ENCODE measurements at regions not wholly inside any gene's neighbourhood (a gene's known extent, or its start where the extent isn't known, plus 50 kb on each side); places are given as distances from the start of the nearest gene placed in this dataset.
"Not testable (repeated sequence)": the region's sequence is repeated elsewhere in the genome, so short reads cannot be mapped to it uniquely, and the experiment has no call there.

DNA sequence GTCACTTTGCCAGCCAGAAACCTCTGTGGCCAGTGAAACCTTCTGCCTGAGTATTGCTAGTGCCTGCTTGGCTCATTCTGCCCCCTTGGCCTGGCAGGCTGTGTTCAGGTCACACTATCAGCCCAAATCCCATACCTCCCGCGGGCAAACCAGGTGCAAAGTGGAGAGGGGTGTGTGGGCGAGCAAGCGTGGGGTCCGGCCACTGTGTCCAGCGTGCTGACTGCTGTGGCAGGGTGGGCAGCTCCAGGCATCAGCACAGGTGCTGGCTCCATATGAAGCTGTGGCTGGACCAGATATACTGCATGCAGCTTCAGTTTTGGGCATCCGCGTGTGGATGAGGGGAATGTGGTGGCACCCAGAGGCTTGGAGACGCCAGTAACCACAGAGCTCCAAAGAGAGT lies 576.5 kb upstream of the EDIL3 start:
- Histone ChIP-seq H3K4me1 (no peaks in the 10 kb centered on the region), H3K4me3 (no peak overlapping the region), H3K36me3 (replicated peaks) (no peaks in the 10 kb centered on the region), H3K27me3 (ENCODE audit: low read depth) (no peaks in the 10 kb centered on the region), H3K9me3 (no peaks in the 10 kb centered on the region)
- no peak for DNase-seq (ENCODE audit: low spot score in 2 of 2)
- in situ Hi-C loops (cut with MboI; ENCODE audit: low sequenced_read_pairs) = no loop called here

- H3K4me1 ChIP-seq = no peaks in the 10 kb centered on the region
Observed at GRCh38 chr5:84961903-84962302, 577.2 kb upstream of the EDIL3 start.

GRCh38 chr5:84983093-84983492 lies 598.4 kb upstream of the EDIL3 start:
- in situ Hi-C loops (cut with MboI; ENCODE audit: low sequenced_read_pairs) = no loop called here
- Histone ChIP-seq H3K4me1 (no peaks in the 10 kb centered on the region), H3K9me3 (no peaks in the 10 kb centered on the region)

More at GRCh38 chr5:84961903-84962302, 577.2 kb upstream of the EDIL3 start:
- no peak overlapping the region for H3K4me3 ChIP-seq
- no peaks in the 10 kb centered on the region for H3K9me3 ChIP-seq
- H3K36me3 ChIP-seq (replicated peaks) = no peaks in the 10 kb centered on the region
- in situ Hi-C loops (cut with MboI; ENCODE audit: low sequenced_read_pairs) = no loop called here
- DNase-seq (ENCODE audit: low spot score in 2 of 2) = no peak
- H3K27me3 ChIP-seq (ENCODE audit: low read depth) = no peaks in the 10 kb centered on the region

GRCh38 chr5:84985148-84985547 lies 600.5 kb upstream of the EDIL3 start:
- Histone ChIP-seq H3K36me3 (replicated peaks) (no peaks in the 10 kb centered on the region), H3K4me1 (no peaks in the 10 kb centered on the region), H3K9me3 (no peaks in the 10 kb centered on the region), H3K4me3 (no peak overlapping the region), H3K27me3 (ENCODE audit: low read depth) (no peaks in the 10 kb centered on the region)
- DNase-seq (ENCODE audit: low spot score in 2 of 2) = no peak
- in situ Hi-C loops (cut with MboI; ENCODE audit: low sequenced_read_pairs) = no loop called here

More at GRCh38 chr5:84983093-84983492, 598.4 kb upstream of the EDIL3 start:
- Histone ChIP-seq H3K4me3 (no peak overlapping the region), H3K27me3 (ENCODE audit: low read depth) (no peaks in the 10 kb centered on the region), H3K36me3 (replicated peaks) (no peaks in the 10 kb centered on the region)
- DNase-seq (ENCODE audit: low spot score in 2 of 2) = no peak

- DNase-seq (ENCODE audit: low spot score in 2 of 2) = no peak
Observed at GRCh38 chr5:84986688-84987087, 602.0 kb upstream of the EDIL3 start.

GRCh38 chr5:85000671-85001070 lies 616.0 kb upstream of the EDIL3 start:
- in situ Hi-C loops (cut with MboI; ENCODE audit: low sequenced_read_pairs) = no loop called here
- no peaks in the 10 kb centered on the region for H3K9me3 ChIP-seq
- H3K4me1 ChIP-seq = no peaks in the 10 kb centered on the region
- no peaks in the 10 kb centered on the region for H3K36me3 ChIP-seq (replicated peaks)
- H3K4me3 ChIP-seq = no peak overlapping the region
- H3K27me3 ChIP-seq (ENCODE audit: low read depth) = no peaks in the 10 kb centered on the region
- DNase-seq (ENCODE audit: low spot score in 2 of 2) = no peak

More at GRCh38 chr5:84986688-84987087, 602.0 kb upstream of the EDIL3 start:
- Histone ChIP-seq H3K27me3 (ENCODE audit: low read depth) (no peaks in the 10 kb centered on the region), H3K9me3 (no peaks in the 10 kb centered on the region), H3K4me1 (no peaks in the 10 kb centered on the region), H3K36me3 (replicated peaks) (no peaks in the 10 kb centered on the region), H3K4me3 (no peak overlapping the region)
- in situ Hi-C loops (cut with MboI; ENCODE audit: low sequenced_read_pairs) = no loop called here

DNA sequence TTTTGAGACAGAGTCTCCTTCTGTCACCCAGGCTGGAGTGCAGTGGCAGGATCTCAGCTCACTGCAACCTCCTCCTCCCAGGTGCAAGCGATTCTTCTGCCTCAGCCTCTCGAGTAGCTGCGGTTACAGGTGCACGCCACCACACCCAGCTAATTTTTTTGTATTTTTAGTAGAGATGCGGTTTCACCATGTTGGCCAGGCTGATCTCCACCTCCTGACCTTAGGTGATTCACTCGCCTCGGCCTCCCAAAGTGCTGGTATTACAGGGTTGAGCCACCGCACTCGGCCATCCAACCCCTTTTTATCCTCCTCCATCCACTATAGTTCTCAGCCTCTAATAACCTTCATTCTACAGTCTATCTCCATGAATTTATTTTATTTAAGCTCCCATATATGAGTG lies 617.3 kb upstream of the EDIL3 start:
- H3K4me1 ChIP-seq; H3K4me3 ChIP-seq; DNase-seq (ENCODE audit: low spot score in 2 of 2); H3K36me3 ChIP-seq (replicated peaks); H3K9me3 ChIP-seq; in situ Hi-C loops (cut with MboI; ENCODE audit: low sequenced_read_pairs); H3K27me3 ChIP-seq (ENCODE audit: low read depth): not testable (repeated sequence)

- DNase-seq (ENCODE audit: low spot score in 2 of 2) = no peak
- Histone ChIP-seq H3K27me3 (ENCODE audit: low read depth) (no peaks in the 10 kb centered on the region), H3K4me3 (no peak overlapping the region), H3K9me3 (no peaks in the 10 kb centered on the region), H3K36me3 (replicated peaks) (no peaks in the 10 kb centered on the region), H3K4me1 (no peaks in the 10 kb centered on the region)
- in situ Hi-C loops (cut with MboI; ENCODE audit: low sequenced_read_pairs) = no loop called here
Observed at GRCh38 chr5:85010014-85010562, 625.4 kb upstream of the EDIL3 start.

DNA sequence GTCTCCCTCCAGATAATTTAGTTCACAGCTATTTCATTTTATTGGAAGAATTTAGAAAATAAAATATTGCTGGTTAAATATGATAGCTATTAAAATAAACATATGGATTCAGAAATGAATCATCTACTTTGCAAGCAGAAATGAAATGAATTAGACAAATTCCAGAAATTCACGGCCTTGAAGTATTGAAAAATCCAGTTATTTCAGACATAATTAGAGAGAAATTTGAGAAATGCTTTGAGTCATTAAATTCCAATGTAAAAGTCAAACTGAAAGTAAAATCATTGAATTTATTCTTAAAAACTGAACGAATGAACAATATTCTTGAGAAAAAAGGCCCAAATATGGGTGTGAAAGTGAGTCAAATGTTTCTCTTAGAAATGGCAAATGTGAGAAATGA lies 632.6 kb upstream of the EDIL3 start:
- Histone ChIP-seq H3K4me3 (no peak overlapping the region), H3K4me1 (no peaks in the 10 kb centered on the region), H3K27me3 (ENCODE audit: low read depth) (no peaks in the 10 kb centered on the region), H3K9me3 (no peaks in the 10 kb centered on the region), H3K36me3 (replicated peaks) (no peaks in the 10 kb centered on the region)
- no peak for DNase-seq (ENCODE audit: low spot score in 2 of 2)
- in situ Hi-C loops (cut with MboI; ENCODE audit: low sequenced_read_pairs) = no loop called here

GRCh38 chr5:85030316-85031084 lies 645.8 kb upstream of the EDIL3 start:
- H3K36me3 ChIP-seq (replicated peaks) = no peaks in the 10 kb centered on the region
- H3K27me3 ChIP-seq (ENCODE audit: low read depth) = no peaks in the 10 kb centered on the region
- DNase-seq (ENCODE audit: low spot score in 2 of 2) = no peak
- H3K9me3 ChIP-seq = no peaks in the 10 kb centered on the region
- no peaks in the 10 kb centered on the region for H3K4me1 ChIP-seq
- in situ Hi-C loops (cut with MboI; ENCODE audit: low sequenced_read_pairs) = no loop called here
- no peak overlapping the region for H3K4me3 ChIP-seq

- DNase-seq (ENCODE audit: low spot score in 2 of 2) = peak in 1 of 2 experiments; percentile 11
- H3K27me3 ChIP-seq (ENCODE audit: low read depth) = no peaks in the 10 kb centered on the region
- H3K4me1 ChIP-seq = no peaks in the 10 kb centered on the region
- no peak overlapping the region for H3K4me3 ChIP-seq
- H3K9me3 ChIP-seq = no peaks in the 10 kb centered on the region
- in situ Hi-C loops (cut with MboI; ENCODE audit: low sequenced_read_pairs) = no loop called here
- no peaks in the 10 kb centered on the region for H3K36me3 ChIP-seq (replicated peaks)
Observed at GRCh38 chr5:85049020-85049419, 664.3 kb upstream of the EDIL3 start.

- no peak overlapping the region for H3K4me3 ChIP-seq
- H3K27me3 ChIP-seq (ENCODE audit: low read depth) = no peaks in the 10 kb centered on the region
- no peak for DNase-seq (ENCODE audit: low spot score in 2 of 2)
- H3K9me3 ChIP-seq = no peaks in the 10 kb centered on the region
- H3K36me3 ChIP-seq (replicated peaks) = no peaks in the 10 kb centered on the region
- in situ Hi-C loops (cut with MboI; ENCODE audit: low sequenced_read_pairs) = no loop called here
- no peaks in the 10 kb centered on the region for H3K4me1 ChIP-seq
Observed at GRCh38 chr5:85052826-85053225, 668.1 kb upstream of the EDIL3 start.

DNA sequence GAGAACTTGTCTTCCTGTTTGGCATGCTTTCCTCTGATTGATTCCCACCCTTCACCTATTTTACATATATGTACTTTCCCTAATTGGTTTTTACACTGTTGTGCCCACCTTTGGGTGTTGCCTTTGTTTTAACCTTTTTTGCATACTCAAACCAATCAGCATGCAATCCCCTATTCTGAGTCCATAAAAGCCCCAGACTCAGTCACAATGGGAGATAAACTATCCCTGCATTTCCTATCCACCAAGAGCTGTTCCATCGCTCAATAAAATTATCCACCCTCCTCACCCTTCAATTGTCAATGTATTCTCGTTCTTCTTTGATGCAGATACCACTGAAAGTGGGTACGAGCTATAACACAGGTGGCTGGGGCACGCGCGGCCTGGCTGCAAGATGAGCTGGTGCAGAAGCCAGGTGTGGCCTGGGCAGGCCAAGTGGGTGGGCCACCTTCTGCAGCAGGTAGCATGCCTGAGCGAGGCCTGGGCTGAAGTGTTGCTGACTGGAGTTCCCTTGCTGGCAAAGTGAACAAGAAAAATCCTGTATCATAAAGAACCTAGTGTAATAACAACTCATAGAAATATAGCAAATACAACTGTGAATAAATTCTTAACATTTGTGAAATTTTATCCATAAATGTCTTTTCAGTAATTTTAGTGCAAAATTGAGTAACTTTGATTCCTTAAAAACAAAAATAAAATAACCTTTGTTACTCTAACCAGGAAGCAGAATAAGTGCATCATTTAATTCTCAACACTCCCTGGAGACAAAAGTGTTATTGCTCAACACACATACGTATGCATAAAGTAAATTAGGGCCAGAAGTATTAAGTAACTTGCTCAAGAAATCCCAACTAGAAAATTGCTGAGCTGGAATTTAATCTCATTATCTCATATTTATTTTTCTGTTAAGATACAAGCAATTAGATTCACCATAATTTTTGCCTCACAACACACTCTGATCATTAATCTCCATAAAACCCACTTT lies 685.3 kb upstream of the EDIL3 start:
- Histone ChIP-seq H3K4me3 (no peak overlapping the region), H3K36me3 (replicated peaks) (no peaks in the 10 kb centered on the region), H3K4me1 (no peaks in the 10 kb centered on the region), H3K9me3 (no peaks in the 10 kb centered on the region), H3K27me3 (ENCODE audit: low read depth) (no peaks in the 10 kb centered on the region)
- in situ Hi-C loops (cut with MboI; ENCODE audit: low sequenced_read_pairs) = no loop called here
- no peak for DNase-seq (ENCODE audit: low spot score in 2 of 2)

DNA sequence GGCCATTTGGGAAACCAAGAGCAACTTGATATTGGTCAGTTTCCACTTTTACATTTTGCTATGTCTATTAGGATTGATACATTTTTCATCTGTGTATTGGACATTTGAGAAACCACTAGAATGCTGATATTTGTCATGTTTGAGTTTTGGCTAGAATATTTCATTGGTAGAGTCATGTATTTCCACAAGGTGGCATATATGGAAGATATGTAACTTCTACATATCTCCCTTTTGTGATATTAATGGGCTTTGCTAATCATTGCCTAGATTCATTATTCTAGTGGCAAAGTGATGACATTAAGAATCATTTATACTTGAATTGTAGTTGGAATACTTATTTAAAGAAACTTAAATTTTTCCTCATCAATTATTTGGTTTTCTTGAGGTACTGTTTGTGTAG lies 692.9 kb upstream of the EDIL3 start:
- Histone ChIP-seq H3K36me3 (replicated peaks) (no peaks in the 10 kb centered on the region), H3K4me3 (no peak overlapping the region), H3K4me1 (no peaks in the 10 kb centered on the region), H3K9me3 (no peaks in the 10 kb centered on the region), H3K27me3 (ENCODE audit: low read depth) (no peaks in the 10 kb centered on the region)
- in situ Hi-C loops (cut with MboI; ENCODE audit: low sequenced_read_pairs) = no loop called here
- DNase-seq (ENCODE audit: low spot score in 2 of 2) = no peak

Measured in HAP-1 (cell line).